Fibroblast of lung (primary cell): ENCODE measurements at regions not wholly inside any gene's neighbourhood (a gene's known extent, or its start where the extent isn't known, plus 50 kb on each side); places are given as distances from the start of the nearest gene placed in this dataset.

Source experiments
- DNase-seq, 2 donors: peaks; one replicate each; pipeline versions ENCODE4 v3.0.0 to v3.0.0-alpha.2; 2010; ENCODE audit warnings: low read depth in 2 of 2
- H2AFZ ChIP-seq: 2 replicates; pipeline ENCODE4 v1.5.1; 2012; ENCODE audit warnings: low read length, control low read depth, inconsistent platforms
- H3K27ac ChIP-seq: 2 replicates; pipeline ENCODE4 v1.5.1; 2011; ENCODE audit warnings: low read length, control low read depth; ENCODE audit not compliant: insufficient read depth
- H3K27me3 ChIP-seq: 2 replicates; pipeline ENCODE4 v1.5.1; 2011; ENCODE audit warnings: mild to moderate bottlenecking, low read length; ENCODE audit not compliant: control insufficient read depth, insufficient read depth
- H3K36me3 ChIP-seq: 2 replicates; pipeline ENCODE4 v1.5.1; 2011; ENCODE audit warnings: low read length; ENCODE audit not compliant: control insufficient read depth, insufficient read depth
- H3K4me1 ChIP-seq: 2 replicates; pipeline ENCODE4 v1.5.1; 2011; ENCODE audit warnings: low read length; ENCODE audit not compliant: control insufficient read depth, insufficient read depth; ENCODE audit errors: extremely low read depth
- H3K4me2 ChIP-seq: 2 replicates; pipeline ENCODE4 v1.5.1; 2011; ENCODE audit warnings: low read length, control low read depth; ENCODE audit not compliant: insufficient read depth; ENCODE audit errors: extremely low read depth
- H3K4me3 ChIP-seq, 4 experiments: fragments of 200-600 bp in 1 of 4; sonication (generic) in 1 of 4; replicated peaks in 1 of 4; 2 replicates each; pipeline ENCODE4 v1.5.1; 2011 to 2016; ENCODE audit warnings: low read length in 4 of 4, low read depth in 3 of 4, mild to moderate bottlenecking in 3 of 4, control low read depth in 2 of 4, inconsistent platforms in 1 of 4, mixed read lengths in 1 of 4; ENCODE audit not compliant: insufficient read depth in 1 of 4; ENCODE audit errors: control extremely low read depth in 1 of 4
- H3K79me2 ChIP-seq: 2 replicates; pipeline ENCODE4 v1.5.1; 2012; ENCODE audit warnings: mild to moderate bottlenecking, low read length, inconsistent platforms; ENCODE audit not compliant: control insufficient read depth, insufficient read depth
- H3K9ac ChIP-seq: 2 replicates; pipeline ENCODE4 v1.5.1; 2011; ENCODE audit warnings: mild to moderate bottlenecking, low read length, control low read depth; ENCODE audit not compliant: insufficient read depth
- H3K9me3 ChIP-seq: 2 replicates; pipeline ENCODE4 v1.5.1; 2012; ENCODE audit warnings: low read depth, low read length; ENCODE audit not compliant: control insufficient read depth, insufficient read depth
- H4K20me1 ChIP-seq: 2 replicates; pipeline ENCODE4 v1.5.1; 2011; ENCODE audit warnings: low read length; ENCODE audit not compliant: control insufficient read depth, insufficient read depth; ENCODE audit errors: extremely low read depth
- EZH2 ChIP-seq: IDR thresholded peaks from 2 replicates; pipeline ENCODE4 v1.5.1; 2012; ENCODE audit warnings: low read length, control low read depth, mild to moderate bottlenecking; ENCODE audit errors: missing control alignments
- TF ChIP-seq, protein P1 (sequence below), 2 donors: IDR thresholded peaks in 1 of 2; conservative IDR thresholded peaks in 1 of 2; 1 replicate in 1 of 2; 2 replicates in 1 of 2; pipeline ENCODE4 v1.5.1; 2011 to 2012; ENCODE audit warnings: low read length in 2 of 2, control low read depth in 1 of 2, inconsistent platforms in 1 of 2, low read depth in 1 of 2, mild to moderate bottlenecking in 1 of 2

- DNase-seq: no peak
- no peak overlapping the region for H3K9ac ChIP-seq
- no peaks in the 10 kb centered on the region for H3K36me3 ChIP-seq
- no peak overlapping the region for H3K4me2 ChIP-seq
- H3K9me3 ChIP-seq: no peaks in the 10 kb centered on the region
- H3K27me3 ChIP-seq: no peaks in the 10 kb centered on the region
- H3K4me3 ChIP-seq: no peak overlapping the region
- H3K4me1 ChIP-seq: no peaks in the 10 kb centered on the region
- no peaks in the 10 kb centered on the region for H3K79me2 ChIP-seq
- no peak for TF ChIP-seq EZH2
- TF ChIP-seq, protein P1, sequence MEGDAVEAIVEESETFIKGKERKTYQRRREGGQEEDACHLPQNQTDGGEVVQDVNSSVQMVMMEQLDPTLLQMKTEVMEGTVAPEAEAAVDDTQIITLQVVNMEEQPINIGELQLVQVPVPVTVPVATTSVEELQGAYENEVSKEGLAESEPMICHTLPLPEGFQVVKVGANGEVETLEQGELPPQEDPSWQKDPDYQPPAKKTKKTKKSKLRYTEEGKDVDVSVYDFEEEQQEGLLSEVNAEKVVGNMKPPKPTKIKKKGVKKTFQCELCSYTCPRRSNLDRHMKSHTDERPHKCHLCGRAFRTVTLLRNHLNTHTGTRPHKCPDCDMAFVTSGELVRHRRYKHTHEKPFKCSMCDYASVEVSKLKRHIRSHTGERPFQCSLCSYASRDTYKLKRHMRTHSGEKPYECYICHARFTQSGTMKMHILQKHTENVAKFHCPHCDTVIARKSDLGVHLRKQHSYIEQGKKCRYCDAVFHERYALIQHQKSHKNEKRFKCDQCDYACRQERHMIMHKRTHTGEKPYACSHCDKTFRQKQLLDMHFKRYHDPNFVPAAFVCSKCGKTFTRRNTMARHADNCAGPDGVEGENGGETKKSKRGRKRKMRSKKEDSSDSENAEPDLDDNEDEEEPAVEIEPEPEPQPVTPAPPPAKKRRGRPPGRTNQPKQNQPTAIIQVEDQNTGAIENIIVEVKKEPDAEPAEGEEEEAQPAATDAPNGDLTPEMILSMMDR (conservative IDR thresholded peaks at IDR 0.05 in 1 of 2, IDR thresholded peaks at IDR 0.05 in 1 of 2; ENCODE audit: low read depth in 1 of 2, low read length in 2 of 2): no peak
- H3K27ac ChIP-seq: no peak overlapping the region
- no peaks in the 10 kb centered on the region for H4K20me1 ChIP-seq
- no peak overlapping the region for H2AFZ ChIP-seq
Measured at GRCh38 chr7:153081496-153081895, 321.9 kb downstream of the ACTR3B start.

DNA sequence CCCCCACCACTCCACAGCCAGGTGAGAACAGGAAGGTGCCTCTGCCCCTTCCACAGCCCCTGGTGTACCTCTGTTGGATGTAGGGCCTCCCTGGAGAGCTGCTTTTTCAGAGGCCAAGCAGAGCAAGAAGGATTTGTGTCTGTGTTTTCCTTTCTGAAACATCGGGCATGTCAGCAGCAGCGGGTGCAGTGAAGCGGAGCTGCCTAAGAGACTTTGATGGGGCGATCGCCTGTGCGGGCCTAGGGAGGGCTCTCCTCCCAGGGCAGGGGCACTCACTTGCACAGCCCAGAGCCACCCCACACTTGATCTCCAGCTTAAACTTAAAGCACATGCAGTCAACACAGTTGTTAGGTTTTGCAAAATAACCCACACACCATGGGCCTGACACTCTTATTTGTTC is 324.7 kb downstream of the ACTR3B start:
- Histone ChIP-seq H4K20me1 (no peaks in the 10 kb centered on the region), H3K4me3 (no peak overlapping the region), H3K27me3 (no peaks in the 10 kb centered on the region), H3K27ac (no peak overlapping the region), H3K4me1 (no peaks in the 10 kb centered on the region), H3K4me2 (no peak overlapping the region), H3K9ac (no peak overlapping the region), H2AFZ (no peak overlapping the region), H3K79me2 (no peaks in the 10 kb centered on the region), H3K9me3 (no peaks in the 10 kb centered on the region), H3K36me3 (no peaks in the 10 kb centered on the region)
- DNase-seq: no peak
- TF ChIP-seq, protein P1 (conservative IDR thresholded peaks at IDR 0.05 in 1 of 2, IDR thresholded peaks at IDR 0.05 in 1 of 2; ENCODE audit: low read depth in 1 of 2, low read length in 2 of 2): no peak
- no peak for TF ChIP-seq EZH2

- Histone ChIP-seq H3K79me2 (no peaks in the 10 kb centered on the region), H3K36me3 (no peaks in the 10 kb centered on the region), H3K27me3 (no peaks in the 10 kb centered on the region), H3K9ac (no peak overlapping the region), H2AFZ (no peak overlapping the region), H4K20me1 (no peaks in the 10 kb centered on the region), H3K4me3 (no peak overlapping the region), H3K9me3 (no peaks in the 10 kb centered on the region), H3K4me2 (no peak overlapping the region), H3K4me1 (no peaks in the 10 kb centered on the region), H3K27ac (no peak overlapping the region)
- no peak for TF ChIP-seq EZH2
- TF ChIP-seq, protein P1 (conservative IDR thresholded peaks at IDR 0.05 in 1 of 2, IDR thresholded peaks at IDR 0.05 in 1 of 2; ENCODE audit: low read depth in 1 of 2, low read length in 2 of 2): no peak
- DNase-seq: no peak
Measured at GRCh38 chr7:153087498-153087897, 327.9 kb downstream of the ACTR3B start.
